DND-41 (cell line): ENCODE measurements at regions not wholly inside any gene's neighbourhood (a gene's known extent, or its start where the extent isn't known, plus 50 kb on each side); places are given as distances from the start of the nearest gene placed in this dataset.

Source experiments
- ATAC-seq: fragments of 200-7000 bp; cut with Tn5 transposase; 3 replicates; pipeline ENCODE4 v1.9.1; 2021; ENCODE audit warnings: low read depth; ENCODE audit not compliant: insufficient read depth
- DNase-seq: peaks from one replicate; pipeline ENCODE4 v3.0.0-alpha.2; 2020
- H2AFZ ChIP-seq: 2 replicates; pipeline ENCODE4 v1.6.0; 2012; ENCODE audit warnings: low read depth, low read length
- H3K27ac ChIP-seq: 2 replicates; pipeline ENCODE4 v1.5.1; 2012; ENCODE audit warnings: low read length, inconsistent platforms
- H3K27me3 ChIP-seq: fragments of 200-600 bp; sonication (generic); 2 replicates; pipeline ENCODE4 v1.6.0; 2012; ENCODE audit warnings: low read length, mild to moderate bottlenecking, inconsistent platforms; ENCODE audit not compliant: insufficient read depth, poor library complexity
- H3K36me3 ChIP-seq: 2 replicates; pipeline ENCODE4 v1.5.1; 2012; ENCODE audit warnings: low read length, inconsistent platforms; ENCODE audit not compliant: insufficient read depth
- H3K4me1 ChIP-seq: 2 replicates; pipeline ENCODE4 v1.5.1; 2012; ENCODE audit warnings: mild to moderate bottlenecking, low read length; ENCODE audit not compliant: insufficient read depth
- H3K4me2 ChIP-seq: 2 replicates; pipeline ENCODE4 v1.6.0; 2012; ENCODE audit warnings: mild to moderate bottlenecking, moderate library complexity, low read length, inconsistent platforms; ENCODE audit not compliant: insufficient read depth
- H3K4me3 ChIP-seq, 2 experiments: fragments of 200-600 bp in 1 of 2; shearing (Covaris generic) in 1 of 2; 2 replicates each; pipeline ENCODE4 v1.5.1; 2012 to 2016; ENCODE audit warnings: inconsistent platforms in 2 of 2, low read length in 2 of 2, mild to moderate bottlenecking in 2 of 2, low read depth in 1 of 2, moderate library complexity in 1 of 2
- H3K79me2 ChIP-seq: 2 replicates; pipeline ENCODE4 v1.6.0; 2012; ENCODE audit warnings: low read length, inconsistent platforms; ENCODE audit not compliant: insufficient read depth
- H3K9ac ChIP-seq: 2 replicates; pipeline ENCODE4 v1.6.0; 2012; ENCODE audit warnings: low read depth, mild to moderate bottlenecking, inconsistent platforms, low read length, moderate library complexity
- H3K9me3 ChIP-seq: 2 replicates; pipeline ENCODE4 v1.5.1; 2012; ENCODE audit warnings: low read length, moderate library complexity, mild to moderate bottlenecking, inconsistent platforms; ENCODE audit not compliant: insufficient read depth, severe bottlenecking
- H4K20me1 ChIP-seq: 2 replicates; pipeline ENCODE4 v1.6.0; 2012; ENCODE audit warnings: low read length; ENCODE audit not compliant: insufficient read depth
- EZH2 ChIP-seq: IDR thresholded peaks from 3 replicates; pipeline ENCODE4 v1.6.1; 2012; ENCODE audit warnings: borderline replicate concordance, low read depth, mild to moderate bottlenecking, moderate library complexity, low read length, inconsistent platforms; ENCODE audit not compliant: severe bottlenecking
- TF ChIP-seq, protein P1 (sequence below): IDR thresholded peaks from 2 replicates; pipeline ENCODE4 v1.5.1; 2012; ENCODE audit warnings: borderline replicate concordance, low read length, moderate library complexity, mild to moderate bottlenecking; ENCODE audit not compliant: poor library complexity, severe bottlenecking; ENCODE audit errors: extremely low read depth

DNA sequence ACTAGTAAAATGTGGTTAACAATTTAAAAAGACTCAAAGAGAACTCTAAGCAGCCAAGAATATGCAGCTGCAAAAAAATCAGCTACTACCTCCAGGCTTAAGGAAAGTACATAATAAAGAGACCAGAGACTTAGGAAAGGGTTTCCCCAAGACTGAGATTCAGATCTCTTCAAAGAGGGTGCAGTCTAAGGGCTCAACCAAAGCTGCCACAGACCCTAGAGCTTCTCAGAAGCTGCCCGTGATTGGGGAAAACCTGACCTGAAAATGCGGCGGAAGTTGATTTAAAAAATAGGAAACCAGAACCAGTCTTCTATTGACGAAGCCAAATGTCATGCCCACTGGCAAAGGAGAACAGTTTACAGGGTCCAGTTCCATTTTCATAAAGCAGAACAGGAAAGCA lies 516.8 kb upstream of the MARCKS start:
- Histone ChIP-seq H3K27me3 (no peaks in the 10 kb centered on the region), H3K9ac (no peak overlapping the region), H3K4me3 (no peak overlapping the region), H3K4me2 (no peak overlapping the region), H2AFZ (no peak overlapping the region), H3K36me3 (no peaks in the 10 kb centered on the region), H4K20me1 (no peaks in the 10 kb centered on the region), H3K27ac (no peak overlapping the region), H3K79me2 (no peaks in the 10 kb centered on the region), H3K4me1 (no peaks in the 10 kb centered on the region), H3K9me3 (no peaks in the 10 kb centered on the region)
- no peak for ATAC-seq
- DNase-seq: no peak
- TF ChIP-seq EZH2: no peak
- TF ChIP-seq, protein P1, sequence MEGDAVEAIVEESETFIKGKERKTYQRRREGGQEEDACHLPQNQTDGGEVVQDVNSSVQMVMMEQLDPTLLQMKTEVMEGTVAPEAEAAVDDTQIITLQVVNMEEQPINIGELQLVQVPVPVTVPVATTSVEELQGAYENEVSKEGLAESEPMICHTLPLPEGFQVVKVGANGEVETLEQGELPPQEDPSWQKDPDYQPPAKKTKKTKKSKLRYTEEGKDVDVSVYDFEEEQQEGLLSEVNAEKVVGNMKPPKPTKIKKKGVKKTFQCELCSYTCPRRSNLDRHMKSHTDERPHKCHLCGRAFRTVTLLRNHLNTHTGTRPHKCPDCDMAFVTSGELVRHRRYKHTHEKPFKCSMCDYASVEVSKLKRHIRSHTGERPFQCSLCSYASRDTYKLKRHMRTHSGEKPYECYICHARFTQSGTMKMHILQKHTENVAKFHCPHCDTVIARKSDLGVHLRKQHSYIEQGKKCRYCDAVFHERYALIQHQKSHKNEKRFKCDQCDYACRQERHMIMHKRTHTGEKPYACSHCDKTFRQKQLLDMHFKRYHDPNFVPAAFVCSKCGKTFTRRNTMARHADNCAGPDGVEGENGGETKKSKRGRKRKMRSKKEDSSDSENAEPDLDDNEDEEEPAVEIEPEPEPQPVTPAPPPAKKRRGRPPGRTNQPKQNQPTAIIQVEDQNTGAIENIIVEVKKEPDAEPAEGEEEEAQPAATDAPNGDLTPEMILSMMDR: no peak

- Histone ChIP-seq H3K4me1 (no peaks in the 10 kb centered on the region), H3K27ac (no peak overlapping the region), H2AFZ (no peak overlapping the region), H3K36me3 (no peaks in the 10 kb centered on the region), H3K4me2 (no peak overlapping the region), H3K79me2 (no peaks in the 10 kb centered on the region), H3K27me3 (no peaks in the 10 kb centered on the region), H3K4me3 (no peak overlapping the region), H3K9me3 (no peaks in the 10 kb centered on the region), H3K9ac (no peak overlapping the region), H4K20me1 (no peaks in the 10 kb centered on the region)
- DNase-seq (no peak), ATAC-seq (no peak)
- TF ChIP-seq EZH2: no peak
- TF ChIP-seq, protein P1: no peak
Observed at GRCh38 chr6:113343940-113344339, 513.2 kb upstream of the MARCKS start.

DNA sequence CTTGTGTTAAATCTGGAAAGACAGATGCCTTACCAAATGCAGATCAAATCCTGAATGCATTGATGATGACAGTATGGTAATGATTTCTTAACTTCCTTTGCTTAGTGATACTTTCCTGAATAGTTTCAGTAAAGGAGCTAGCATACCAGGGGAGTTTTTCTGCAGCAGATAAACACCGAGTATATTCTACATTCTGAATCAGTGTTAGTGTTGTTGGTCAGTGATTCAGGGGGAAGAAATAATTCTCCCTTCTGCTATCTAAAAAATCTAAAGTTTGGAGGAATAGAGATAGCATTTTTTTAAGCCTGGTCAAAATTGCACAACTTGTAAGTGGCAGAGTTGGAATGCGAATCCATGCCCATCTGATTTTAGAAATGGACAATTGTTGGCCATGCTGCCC lies 512.2 kb upstream of the MARCKS start:
- H3K4me3 ChIP-seq: no peak overlapping the region
- H3K27ac ChIP-seq: no peak overlapping the region
- H2AFZ ChIP-seq: no peak overlapping the region
- TF ChIP-seq EZH2: no peak
- TF ChIP-seq, protein P1: no peak
- H3K4me1 ChIP-seq: no peaks in the 10 kb centered on the region
- no peak overlapping the region for H3K4me2 ChIP-seq
- H3K9me3 ChIP-seq: no peaks in the 10 kb centered on the region
- H3K79me2 ChIP-seq: no peaks in the 10 kb centered on the region
- no peaks in the 10 kb centered on the region for H3K27me3 ChIP-seq
- no peak for DNase-seq
- no peak for ATAC-seq
- H3K36me3 ChIP-seq: no peaks in the 10 kb centered on the region
- H4K20me1 ChIP-seq: no peaks in the 10 kb centered on the region
- H3K9ac ChIP-seq: no peak overlapping the region

- ATAC-seq (no peak), DNase-seq (no peak)
- no peak overlapping the region for H2AFZ ChIP-seq
- no peak overlapping the region for H3K4me2 ChIP-seq
- no peaks in the 10 kb centered on the region for H3K4me1 ChIP-seq
- no peaks in the 10 kb centered on the region for H4K20me1 ChIP-seq
- H3K27ac ChIP-seq: no peak overlapping the region
- no peak overlapping the region for H3K9ac ChIP-seq
- H3K4me3 ChIP-seq: no peak overlapping the region
- TF ChIP-seq, protein P1: no peak
- no peak for TF ChIP-seq EZH2
- no peaks in the 10 kb centered on the region for H3K27me3 ChIP-seq
- H3K36me3 ChIP-seq: no peaks in the 10 kb centered on the region
- H3K9me3 ChIP-seq: no peaks in the 10 kb centered on the region
- H3K79me2 ChIP-seq: no peaks in the 10 kb centered on the region
Observed at GRCh38 chr6:113347436-113347835, 509.7 kb upstream of the MARCKS start.
